GM12864 (cell line): ENCODE measurements at regions not wholly inside any gene's neighbourhood (a gene's known extent, or its start where the extent isn't known, plus 50 kb on each side); places are given as distances from the start of the nearest gene placed in this dataset.
"Not testable (repeated sequence)": the region's sequence is repeated elsewhere in the genome, so short reads cannot be mapped to it uniquely, and the experiment has no call there.

Experiments used
- DNase-seq: peaks from one replicate; pipeline ENCODE4 v3.0.0-alpha.2; 2011; ENCODE audit warnings: low read depth
- H3K4me3 ChIP-seq: 2 replicates; pipeline ENCODE4 v1.5.1; 2011; ENCODE audit warnings: mild to moderate bottlenecking, low read depth, low read length, control low read depth
- TF ChIP-seq, protein P1 (sequence below): IDR thresholded peaks from 2 replicates; pipeline ENCODE4 v1.5.1; 2011; ENCODE audit warnings: low read depth, mild to moderate bottlenecking, moderate library complexity, low read length, control low read depth, inconsistent platforms; ENCODE audit errors: missing control alignments

DNA sequence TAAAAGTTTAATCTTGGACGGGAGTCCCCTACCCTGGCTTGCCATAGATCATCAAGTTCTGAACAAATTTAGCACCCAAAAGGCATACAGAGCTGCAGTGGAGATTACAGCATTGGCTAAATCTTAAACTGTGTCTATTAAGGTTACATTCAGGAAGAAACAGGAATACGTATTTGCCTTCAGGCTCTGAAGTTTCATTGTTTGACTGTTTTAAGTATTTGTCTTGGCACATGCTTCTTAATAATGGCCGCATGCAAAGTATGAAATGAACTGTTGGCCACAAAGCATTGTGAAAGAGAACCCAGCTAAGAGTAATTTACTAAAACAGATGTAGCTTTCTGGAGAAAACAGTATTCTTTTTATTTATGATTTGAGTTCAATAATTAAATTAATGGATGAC is 63.9 kb upstream of the CNEP1R1 start:
- DNase-seq: no peak
- TF ChIP-seq, protein P1, sequence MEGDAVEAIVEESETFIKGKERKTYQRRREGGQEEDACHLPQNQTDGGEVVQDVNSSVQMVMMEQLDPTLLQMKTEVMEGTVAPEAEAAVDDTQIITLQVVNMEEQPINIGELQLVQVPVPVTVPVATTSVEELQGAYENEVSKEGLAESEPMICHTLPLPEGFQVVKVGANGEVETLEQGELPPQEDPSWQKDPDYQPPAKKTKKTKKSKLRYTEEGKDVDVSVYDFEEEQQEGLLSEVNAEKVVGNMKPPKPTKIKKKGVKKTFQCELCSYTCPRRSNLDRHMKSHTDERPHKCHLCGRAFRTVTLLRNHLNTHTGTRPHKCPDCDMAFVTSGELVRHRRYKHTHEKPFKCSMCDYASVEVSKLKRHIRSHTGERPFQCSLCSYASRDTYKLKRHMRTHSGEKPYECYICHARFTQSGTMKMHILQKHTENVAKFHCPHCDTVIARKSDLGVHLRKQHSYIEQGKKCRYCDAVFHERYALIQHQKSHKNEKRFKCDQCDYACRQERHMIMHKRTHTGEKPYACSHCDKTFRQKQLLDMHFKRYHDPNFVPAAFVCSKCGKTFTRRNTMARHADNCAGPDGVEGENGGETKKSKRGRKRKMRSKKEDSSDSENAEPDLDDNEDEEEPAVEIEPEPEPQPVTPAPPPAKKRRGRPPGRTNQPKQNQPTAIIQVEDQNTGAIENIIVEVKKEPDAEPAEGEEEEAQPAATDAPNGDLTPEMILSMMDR: no peak
- H3K4me3 ChIP-seq: no peak overlapping the region

DNA sequence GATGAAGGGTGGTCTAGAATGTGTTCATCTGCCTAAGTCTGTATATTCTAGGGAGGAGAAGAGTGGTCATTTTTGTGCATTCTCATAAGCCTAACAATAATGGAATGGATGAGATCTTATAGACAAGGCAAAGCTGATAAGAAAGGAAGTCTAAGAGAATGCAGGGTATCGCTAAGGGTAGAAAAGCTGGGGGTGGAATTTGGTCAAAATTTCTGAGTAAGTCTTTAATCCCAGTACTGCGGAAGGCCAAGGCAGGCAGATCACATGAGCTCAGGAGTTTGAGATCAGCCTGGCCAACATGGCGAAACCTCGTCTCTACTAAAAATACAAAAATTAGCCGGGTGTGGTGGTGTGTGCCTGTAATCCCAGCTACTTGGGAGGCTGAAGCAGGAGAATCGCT is 62.5 kb upstream of the CNEP1R1 start:
- not testable (repeated sequence) for DNase-seq, H3K4me3 ChIP-seq

DNA sequence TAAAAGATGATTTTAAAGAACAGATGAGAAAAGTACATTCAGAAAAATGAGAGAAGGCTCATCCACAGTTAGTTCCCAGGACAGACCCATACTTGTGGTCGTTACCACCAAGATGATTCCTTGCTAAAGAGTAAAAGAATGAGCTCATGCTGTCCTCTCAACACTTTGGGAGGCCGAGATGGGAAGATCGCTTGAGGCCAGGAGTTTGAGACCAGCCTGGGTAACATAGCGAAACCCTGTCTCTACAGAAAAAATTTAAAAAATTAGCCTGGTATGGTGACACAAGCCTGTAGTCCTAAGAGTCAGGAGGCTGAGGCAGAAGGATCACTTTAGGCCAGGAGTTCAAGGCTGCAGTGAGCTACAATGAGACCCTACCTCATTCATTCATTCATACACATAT is 60.7 kb upstream of the CNEP1R1 start:
- TF ChIP-seq, protein P1: no peak
- H3K4me3 ChIP-seq: no peak overlapping the region
- no peak for DNase-seq

DNA sequence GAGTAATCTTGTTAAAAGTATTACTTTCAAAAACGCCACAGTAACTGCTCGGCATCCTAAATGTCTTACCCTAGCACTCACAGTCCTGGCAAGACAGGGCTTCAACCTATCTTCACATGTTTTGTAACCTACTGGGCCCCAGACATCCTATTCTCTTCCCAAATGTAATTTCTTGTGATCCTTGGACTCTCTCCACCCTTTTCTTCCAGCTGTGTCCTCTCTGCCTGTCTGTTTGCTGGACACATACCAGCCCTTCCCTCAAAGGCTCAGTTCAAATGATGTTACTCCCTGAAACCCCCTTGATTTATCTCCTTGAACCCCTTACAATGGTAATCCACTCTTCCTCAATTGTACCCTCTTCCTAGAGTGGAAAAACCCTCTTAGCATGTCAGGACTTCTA is 60.1 kb upstream of the CNEP1R1 start:
- no peak for DNase-seq
- H3K4me3 ChIP-seq: no peak overlapping the region

DNA sequence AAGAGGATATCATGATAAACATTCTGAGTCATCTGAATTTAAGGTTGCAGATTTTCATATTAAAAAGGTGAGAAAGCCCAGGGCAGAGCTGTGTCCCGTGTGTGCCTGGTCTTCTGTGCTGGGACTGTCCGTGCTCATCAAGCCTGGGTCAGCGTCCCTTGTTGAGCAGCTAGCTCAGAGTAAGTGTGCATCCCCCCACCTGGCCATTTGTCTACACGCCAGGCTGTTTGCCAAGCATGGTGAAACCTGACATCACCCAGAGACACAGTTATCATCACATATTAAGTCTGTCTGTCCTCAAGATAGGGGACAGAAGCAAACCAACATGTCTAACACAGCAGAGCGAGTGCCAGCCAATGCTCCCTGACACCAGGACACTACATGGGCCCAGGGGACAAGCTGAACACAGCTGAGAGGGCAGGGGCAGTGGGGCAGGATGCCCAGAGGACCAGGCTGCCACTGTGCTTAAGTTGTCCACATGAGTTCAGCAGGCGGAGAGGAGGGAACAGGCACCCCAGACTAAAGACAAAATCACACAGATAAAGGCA is 57.9 kb upstream of the CNEP1R1 start:
- TF ChIP-seq, protein P1: no peak
- DNase-seq: no peak

More for the DNA sequence above, 60.1 kb upstream of the CNEP1R1 start:
- TF ChIP-seq, protein P1: no peak

DNA sequence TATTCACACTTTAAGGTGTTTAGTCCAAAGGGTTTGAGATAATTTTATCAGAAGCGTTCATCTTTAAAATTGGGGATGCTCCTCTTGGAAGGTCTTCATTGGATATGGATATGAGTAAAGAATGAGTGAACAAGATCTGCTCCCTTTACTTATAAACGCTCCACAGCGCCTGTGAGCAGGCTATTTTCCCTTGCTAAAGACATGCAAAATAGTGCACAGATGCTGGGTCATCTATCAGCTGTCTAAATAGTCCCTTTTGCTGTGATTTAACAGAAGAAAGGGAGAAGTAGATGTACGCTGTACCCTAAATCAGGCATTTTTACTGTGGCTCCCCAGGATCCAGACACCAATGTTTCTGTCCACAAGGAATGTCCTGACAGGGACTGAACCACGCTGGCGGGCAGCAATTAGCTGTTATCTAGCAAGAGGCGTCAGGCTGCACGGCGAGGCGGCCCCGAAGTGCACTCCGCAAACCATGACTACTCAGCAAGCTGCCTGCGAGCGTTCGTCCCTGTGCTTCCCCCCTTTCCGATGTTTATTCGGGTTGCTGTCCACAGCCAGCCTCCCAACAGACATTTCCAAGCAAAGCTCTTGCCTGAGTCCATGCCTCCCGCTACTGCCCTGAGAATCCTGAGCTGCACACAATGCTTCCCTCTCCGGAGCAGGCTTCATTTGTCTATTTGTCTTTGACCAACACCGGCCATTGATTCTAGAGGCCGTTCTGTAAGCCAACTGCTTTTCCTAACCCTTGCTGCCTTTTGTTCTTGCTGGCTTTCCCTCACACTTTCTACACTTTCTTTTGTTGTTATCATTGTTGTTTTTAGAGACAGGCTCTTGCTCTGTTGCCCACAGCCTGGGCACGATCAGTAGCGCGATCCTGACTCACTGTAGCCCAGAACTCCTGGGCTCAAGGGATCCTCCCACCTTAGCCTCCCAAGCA is 55.7 kb upstream of the CNEP1R1 start:
- TF ChIP-seq, protein P1: no peak
- no peak overlapping the region for H3K4me3 ChIP-seq
- no peak for DNase-seq

More for the DNA sequence above, 57.9 kb upstream of the CNEP1R1 start:
- H3K4me3 ChIP-seq: no peak overlapping the region

DNA sequence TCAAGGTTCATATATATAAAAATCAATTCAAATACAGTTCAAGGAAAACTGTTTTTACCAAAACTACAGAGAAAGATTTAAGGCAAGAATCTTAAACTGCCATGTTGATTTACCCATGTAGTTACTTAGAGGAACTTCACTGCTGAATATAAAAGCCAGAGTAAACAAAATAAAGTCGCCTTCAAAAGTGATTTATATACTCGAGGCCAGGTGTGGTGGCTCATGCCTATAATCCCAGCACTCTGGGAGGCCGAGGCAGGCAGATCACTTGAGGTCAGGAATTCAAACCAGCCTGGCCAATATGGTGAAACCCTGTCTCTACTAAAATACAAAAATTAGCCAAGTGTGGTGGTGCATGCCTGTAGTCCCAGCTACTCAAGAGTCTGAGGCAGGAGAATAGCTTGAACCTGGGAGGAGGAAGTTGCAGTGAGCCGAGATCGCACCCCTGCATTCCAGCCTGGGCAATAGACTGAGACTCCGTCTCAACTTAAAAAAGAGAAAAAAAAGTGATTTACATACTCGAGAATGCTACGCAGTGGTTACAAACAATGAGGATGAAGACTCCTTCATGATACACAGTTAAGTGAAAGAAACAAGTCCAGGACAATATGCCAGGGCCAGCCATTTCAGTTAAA is 54.1 kb upstream of the CNEP1R1 start:
- DNase-seq: no peak
- no peak overlapping the region for H3K4me3 ChIP-seq
- TF ChIP-seq, protein P1: no peak
